Neutrophil (primary cell): ENCODE measurements at regions not wholly inside any gene's neighbourhood (a gene's known extent, or its start where the extent isn't known, plus 50 kb on each side); places are given as distances from the start of the nearest gene placed in this dataset.

Experiments used
- H3K27ac ChIP-seq: fragments of 200-600 bp; sonication (generic); 2 replicates; pipeline ENCODE4 v1.5.1; 2016; ENCODE audit warnings: mild to moderate bottlenecking, moderate library complexity
- H3K27me3 ChIP-seq: fragments of 200-600 bp; sonication (generic); 2 replicates; pipeline ENCODE4 v1.6.0; 2016; ENCODE audit warnings: mild to moderate bottlenecking
- H3K36me3 ChIP-seq: fragments of 200-600 bp; sonication (generic); 2 replicates; pipeline ENCODE4 v1.5.1; 2017
- H3K4me1 ChIP-seq, 2 experiments: fragments of 200-600 bp in 1 of 2; sonication (generic) in 1 of 2; 1 replicate in 1 of 2; 2 replicates in 1 of 2; pipeline versions ENCODE4 v1.5.1 to v1.6.1; 2013 to 2016; ENCODE audit warnings: low read depth in 1 of 2, low read length in 1 of 2, mild to moderate bottlenecking in 1 of 2, moderate library complexity in 1 of 2; ENCODE audit not compliant: control insufficient read depth in 1 of 2, insufficient read depth in 1 of 2
- H3K4me3 ChIP-seq, 2 experiments: fragments of 200-600 bp in 1 of 2; sonication (generic) in 1 of 2; 1 replicate in 1 of 2; 2 replicates in 1 of 2; pipeline ENCODE4 v1.5.1; 2013 to 2016; ENCODE audit warnings: low read depth in 1 of 2, low read length in 1 of 2, mild to moderate bottlenecking in 1 of 2, moderate library complexity in 1 of 2
- H3K9me3 ChIP-seq: fragments of 200-600 bp; sonication (generic); 2 replicates; pipeline ENCODE4 v1.5.1; 2016
- CTCF ChIP-seq: fragments of 200-600 bp; sonication (generic); IDR thresholded peaks from 2 replicates; pipeline ENCODE4 v1.5.1; 2016; ENCODE audit warnings: antibody characterized with exemption

- Histone ChIP-seq H3K27me3 (no peaks in the 10 kb centered on the region), H3K9me3 (no peaks in the 10 kb centered on the region), H3K4me3 (no peak overlapping the region), H3K36me3 (no peaks in the 10 kb centered on the region), H3K4me1 (no peaks in the 10 kb centered on the region), H3K27ac (no peak overlapping the region)
- TF ChIP-seq CTCF: no peak
These were observed 174.8 kb upstream of the AGR3 start for GRCh38 chr7:17056491-17057142.

- Histone ChIP-seq H3K4me1 (no peaks in the 10 kb centered on the region), H3K36me3 (no peaks in the 10 kb centered on the region), H3K9me3 (no peaks in the 10 kb centered on the region), H3K27me3 (no peaks in the 10 kb centered on the region), H3K27ac (no peak overlapping the region), H3K4me3 (no peak overlapping the region)
- TF ChIP-seq CTCF: no peak
These were observed 175.3 kb upstream of the AGR3 start for GRCh38 chr7:17057143-17057509.

- Histone ChIP-seq H3K9me3 (no peaks in the 10 kb centered on the region), H3K4me3 (no peak overlapping the region)
These were observed 176.8 kb upstream of the AGR3 start for GRCh38 chr7:17058568-17058967.

GRCh38 chr7:17060051-17060450, 178.3 kb upstream of the AGR3 start:
- no peak for TF ChIP-seq CTCF
- Histone ChIP-seq H3K4me1 (no peaks in the 10 kb centered on the region), H3K27ac (no peak overlapping the region)

More at GRCh38 chr7:17058568-17058967, 176.8 kb upstream of the AGR3 start:
- Histone ChIP-seq H3K27ac (no peak overlapping the region), H3K27me3 (no peaks in the 10 kb centered on the region), H3K36me3 (no peaks in the 10 kb centered on the region), H3K4me1 (no peaks in the 10 kb centered on the region)
- TF ChIP-seq CTCF: no peak

GRCh38 chr7:17061443-17061842, 179.7 kb upstream of the AGR3 start:
- Histone ChIP-seq H3K9me3 (no peaks in the 10 kb centered on the region), H3K27ac (no peak overlapping the region), H3K4me3 (no peak overlapping the region), H3K27me3 (no peaks in the 10 kb centered on the region), H3K4me1 (no peaks in the 10 kb centered on the region), H3K36me3 (no peaks in the 10 kb centered on the region)
- no peak for TF ChIP-seq CTCF

More at GRCh38 chr7:17060051-17060450, 178.3 kb upstream of the AGR3 start:
- Histone ChIP-seq H3K4me3 (no peak overlapping the region), H3K36me3 (no peaks in the 10 kb centered on the region), H3K27me3 (no peaks in the 10 kb centered on the region), H3K9me3 (no peaks in the 10 kb centered on the region)
